Osteoblast (primary cell): ENCODE measurements at regions not wholly inside any gene's neighbourhood (a gene's known extent, or its start where the extent isn't known, plus 50 kb on each side); places are given as distances from the start of the nearest gene placed in this dataset.

Source experiments
- DNase-seq: peaks from one replicate; pipeline ENCODE4 v3.0.0; 2011; ENCODE audit warnings: low spot score, mixed read lengths; ENCODE audit not compliant: insufficient read length; ENCODE audit errors: missing footprints
- H2AFZ ChIP-seq: 2 replicates; pipeline ENCODE4 v1.6.0; 2011; ENCODE audit warnings: mild to moderate bottlenecking, low read length
- H3K27ac ChIP-seq: 2 replicates; pipeline ENCODE4 v1.5.1; 2011; ENCODE audit warnings: mild to moderate bottlenecking, low read depth, low read length, moderate library complexity
- H3K27me3 ChIP-seq: 2 replicates; pipeline ENCODE4 v1.6.0; 2012; ENCODE audit warnings: mild to moderate bottlenecking, control low read depth, inconsistent platforms, low read length, moderate library complexity; ENCODE audit not compliant: insufficient read depth
- H3K36me3 ChIP-seq: 2 replicates; pipeline ENCODE4 v1.5.1; 2011; ENCODE audit warnings: mild to moderate bottlenecking, low read length, control low read depth, moderate library complexity; ENCODE audit not compliant: insufficient read depth
- H3K4me1 ChIP-seq: 2 replicates; pipeline ENCODE4 v1.5.1; 2011; ENCODE audit warnings: mild to moderate bottlenecking, low read length, control low read depth, moderate library complexity; ENCODE audit not compliant: insufficient read depth
- H3K4me2 ChIP-seq: 2 replicates; pipeline ENCODE4 v1.6.0; 2011; ENCODE audit warnings: mild to moderate bottlenecking, low read length; ENCODE audit not compliant: insufficient read depth
- H3K4me3 ChIP-seq: fragments of 200-600 bp; sonication (generic); 3 replicates; pipeline ENCODE4 v1.5.1; 2012; ENCODE audit warnings: mild to moderate bottlenecking, low read length, inconsistent platforms; ENCODE audit not compliant: insufficient read depth
- H3K79me2 ChIP-seq: 2 replicates; pipeline ENCODE4 v1.6.0; 2012; ENCODE audit warnings: mild to moderate bottlenecking, low read length, control low read depth, inconsistent platforms; ENCODE audit not compliant: insufficient read depth
- H3K9me3 ChIP-seq: 2 replicates; pipeline ENCODE4 v1.5.1; 2011; ENCODE audit warnings: low read depth, low read length, control low read depth
- H4K20me1 ChIP-seq: 2 replicates; pipeline ENCODE4 v1.6.0; 2012; ENCODE audit warnings: mild to moderate bottlenecking, low read length, control low read depth; ENCODE audit not compliant: insufficient read depth
- CTCF ChIP-seq: IDR thresholded peaks from 2 replicates; pipeline ENCODE4 v1.5.1; 2011; ENCODE audit warnings: mild to moderate bottlenecking, low read depth, low read length, moderate library complexity; ENCODE audit errors: extremely low read depth

DNA sequence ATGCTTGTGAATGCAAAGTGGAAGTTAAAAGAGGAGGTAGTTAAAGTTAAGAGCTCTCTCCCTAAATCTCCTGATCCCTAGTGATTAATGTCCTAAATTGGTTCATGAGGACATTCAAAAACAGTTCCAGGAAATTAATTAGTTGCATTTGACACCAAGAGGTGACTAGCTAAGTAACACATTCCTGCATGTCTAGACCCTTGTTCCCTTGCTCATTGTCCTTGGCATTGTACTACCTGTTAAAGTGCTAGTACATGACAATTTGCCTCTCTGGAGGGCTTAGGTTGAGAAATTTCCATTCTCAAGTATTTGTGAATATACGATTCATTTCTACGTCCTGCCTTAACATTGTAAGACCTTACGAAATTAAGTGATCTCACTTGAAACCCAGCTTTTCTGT is 278.6 kb upstream of the CDH10 start:
- Histone ChIP-seq H3K79me2 (no peaks in the 10 kb centered on the region), H3K27me3 (no peaks in the 10 kb centered on the region), H3K9me3 (peaks cover 4% of the 10 kb centered on the region), H2AFZ (no peak overlapping the region), H3K4me1 (no peaks in the 10 kb centered on the region), H3K4me3 (no peak overlapping the region), H3K36me3 (no peaks in the 10 kb centered on the region), H3K27ac (no peak overlapping the region), H3K4me2 (no peak overlapping the region), H4K20me1 (no peaks in the 10 kb centered on the region)
- TF ChIP-seq CTCF, result no peak
- no peak for DNase-seq

DNA sequence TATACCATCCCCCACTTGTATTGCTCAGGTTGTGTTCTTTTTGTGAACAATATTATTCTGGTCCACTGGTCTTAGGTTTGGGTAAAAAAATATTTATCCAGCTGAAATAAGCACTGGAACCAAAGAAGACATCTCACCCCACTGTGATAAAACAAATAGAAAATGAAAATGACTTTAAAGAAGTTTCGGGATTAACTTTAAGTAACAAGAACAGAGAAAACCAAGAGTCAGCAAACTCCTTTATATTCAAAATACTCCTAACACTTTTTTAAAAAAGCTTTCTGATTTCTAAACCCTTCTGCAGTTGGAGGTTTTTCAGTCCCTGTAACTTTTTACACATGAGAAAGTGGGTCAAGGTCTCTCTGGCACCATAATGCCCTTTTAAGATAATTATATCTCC is 273.9 kb upstream of the CDH10 start:
- Histone ChIP-seq H3K36me3 (no peaks in the 10 kb centered on the region), H3K79me2 (no peaks in the 10 kb centered on the region), H3K4me3 (no peak overlapping the region), H4K20me1 (no peaks in the 10 kb centered on the region), H3K27ac (no peak overlapping the region), H3K27me3 (no peaks in the 10 kb centered on the region), H2AFZ (no peak overlapping the region), H3K9me3 (peaks cover 4% of the 10 kb centered on the region), H3K4me2 (no peak overlapping the region), H3K4me1 (no peaks in the 10 kb centered on the region)
- no peak for DNase-seq
- no peak for TF ChIP-seq CTCF

- no peak for TF ChIP-seq CTCF
Observed at GRCh38 chr5:24916863-24917262, 272.1 kb upstream of the CDH10 start.

DNA sequence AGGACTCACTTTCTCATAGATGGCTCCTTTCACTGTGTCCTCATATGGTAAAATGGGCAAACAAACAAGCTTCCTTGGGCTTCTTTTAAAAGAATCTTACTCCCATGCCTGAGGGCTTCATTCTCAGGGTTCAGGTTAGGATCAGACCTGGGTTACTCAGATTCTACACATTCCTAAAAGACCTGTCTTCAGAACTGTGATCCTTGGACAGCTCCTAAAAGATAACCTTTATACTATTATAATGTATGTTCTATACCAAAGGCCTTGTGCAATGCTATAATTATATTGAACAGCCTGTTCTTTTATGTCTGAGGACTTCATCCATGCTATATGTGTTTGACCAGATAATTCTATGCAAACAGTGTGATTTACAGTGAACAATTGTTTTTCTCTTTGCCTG is 264.4 kb upstream of the CDH10 start:
- no peaks in the 10 kb centered on the region for H3K9me3 ChIP-seq
- H3K4me1 ChIP-seq, result no peaks in the 10 kb centered on the region
- DNase-seq, result no peak
- TF ChIP-seq CTCF, result no peak
- H3K79me2 ChIP-seq, result no peaks in the 10 kb centered on the region
- no peak overlapping the region for H2AFZ ChIP-seq
- H3K36me3 ChIP-seq, result no peaks in the 10 kb centered on the region
- no peaks in the 10 kb centered on the region for H3K27me3 ChIP-seq
- no peak overlapping the region for H3K27ac ChIP-seq
- no peak overlapping the region for H3K4me2 ChIP-seq
- no peaks in the 10 kb centered on the region for H4K20me1 ChIP-seq
- H3K4me3 ChIP-seq, result no peak overlapping the region

More at GRCh38 chr5:24916863-24917262, 272.1 kb upstream of the CDH10 start:
- H2AFZ ChIP-seq, result no peak overlapping the region
- H3K4me3 ChIP-seq, result no peak overlapping the region
- no peaks in the 10 kb centered on the region for H3K79me2 ChIP-seq
- H3K36me3 ChIP-seq, result no peaks in the 10 kb centered on the region
- no peaks in the 10 kb centered on the region for H4K20me1 ChIP-seq
- no peaks in the 10 kb centered on the region for H3K9me3 ChIP-seq
- no peak overlapping the region for H3K4me2 ChIP-seq
- H3K27ac ChIP-seq, result no peak overlapping the region
- H3K4me1 ChIP-seq, result no peaks in the 10 kb centered on the region
- no peaks in the 10 kb centered on the region for H3K27me3 ChIP-seq
- DNase-seq, result no peak
